GM23338 (cell line): ENCODE measurements at regions not wholly inside any gene's neighbourhood (a gene's known extent, or its start where the extent isn't known, plus 50 kb on each side); places are given as distances from the start of the nearest gene placed in this dataset.

Experiments used
- CTCF ChIP-seq, 2 experiments: fragments of 200-600 bp in 1 of 2; sonication (generic) in 1 of 2; conservative IDR thresholded peaks; 2 replicates each; pipeline versions ENCODE4 v1.5.1 to v1.6.1; 2016 to 2017; ENCODE audit warnings: antibody characterized with exemption in 2 of 2, low read depth in 2 of 2, mild to moderate bottlenecking in 2 of 2, moderate library complexity in 1 of 2
- EZH2 ChIP-seq: fragments of 200-600 bp; sonication (generic); IDR thresholded peaks from one replicate; pipeline ENCODE4 v1.8.0; 2017; ENCODE audit warnings: antibody characterized with exemption, mild to moderate bottlenecking, low read depth; ENCODE audit not compliant: unreplicated experiment
- EZH2phosphoT487 ChIP-seq: fragments of 200-600 bp; sonication (generic); IDR thresholded peaks from one replicate; pipeline ENCODE4 v1.8.1; 2018; ENCODE audit warnings: antibody characterized with exemption; ENCODE audit not compliant: unreplicated experiment
- JUNB ChIP-seq: IDR thresholded peaks from one replicate; pipeline ENCODE4 v1.6.1; 2016; ENCODE audit warnings: antibody characterized with exemption; ENCODE audit not compliant: unreplicated experiment
- POLR2AphosphoS5 ChIP-seq: IDR thresholded peaks from 2 replicates; pipeline ENCODE4 v1.6.1; 2016; ENCODE audit warnings: antibody characterized with exemption, low read depth
- ZNF462 ChIP-seq: fragments of 250-450 bp; sonication (Bioruptor Pico); IDR thresholded peaks from 2 replicates; pipeline ENCODE4 v1.5.0; 2020; ENCODE audit warnings: mild to moderate bottlenecking, moderate library complexity

- no peak for TF ChIP-seq CTCF (conservative IDR thresholded peaks at IDR 0.05; ENCODE audit: low read depth in 2 of 2)
- no peak for TF ChIP-seq JUNB
- TF ChIP-seq POLR2AphosphoS5 = no peak
- TF ChIP-seq EZH2 = no peak
- no peak for TF ChIP-seq EZH2phosphoT487
- no peak for TF ChIP-seq ZNF462 (CRISPR knock-in tag)
Observed at GRCh38 chr1:29539971-29540370, 303.6 kb downstream of the PTPRU start.
